MCF 10A (cell line): ENCODE measurements at regions not wholly inside any gene's neighbourhood (a gene's known extent, or its start where the extent isn't known, plus 50 kb on each side); places are given as distances from the start of the nearest gene placed in this dataset.

Experiments
- BruUV-seq: library from RNA; stranded (reverse); fragments of 400-500 nt; replicated peaks from 2 replicates; lab custom pipeline; 2021; lab: Mats Ljungman, UMichigan
- CTCF ChIA-PET: fragments of 300-600 bp; sonication (Branson Sonifier 250); formaldehyde crosslinking; extraction: SDS; loops from one replicate; lab custom pipeline; 2021; ENCODE audit warnings: antibody characterized with exemption, inconsistent platforms; lab: Yijun Ruan, JAX
- POLR2A ChIA-PET: fragments of 300-600, 350-650 bp; sonication (Branson Sonifier 250); formaldehyde crosslinking; extraction: SDS; loops from one replicate; lab custom pipeline; 2020; ENCODE audit warnings: antibody characterized with exemption, inconsistent platforms; lab: Yijun Ruan, JAX
- DNase-seq: peaks from one replicate; pipeline ENCODE4 v3.0.0-alpha.2; 2018; ENCODE audit not compliant: unreplicated experiment
- H3K27ac Mint-ChIP-seq: one replicate; pipeline ENCODE4 v1.8.0; 2022; ENCODE audit warnings: mild to moderate bottlenecking, low read depth, mixed read lengths; ENCODE audit not compliant: unreplicated experiment
- H3K27me3 Mint-ChIP-seq: one replicate; pipeline ENCODE4 v1.8.0; 2022; ENCODE audit warnings: mixed read lengths; ENCODE audit not compliant: insufficient read depth, unreplicated experiment
- H3K36me3 Mint-ChIP-seq: one replicate; pipeline ENCODE4 v1.8.0; 2022; ENCODE audit warnings: mild to moderate bottlenecking, moderate library complexity, mixed read lengths; ENCODE audit not compliant: insufficient read depth, unreplicated experiment
- H3K4me1 Mint-ChIP-seq: one replicate; pipeline ENCODE4 v1.8.0; 2022; ENCODE audit warnings: mixed read lengths; ENCODE audit not compliant: insufficient read depth, unreplicated experiment
- H3K4me3 Mint-ChIP-seq: one replicate; pipeline ENCODE4 v1.8.0; 2022; ENCODE audit warnings: mild to moderate bottlenecking, moderate library complexity, mixed read lengths; ENCODE audit not compliant: unreplicated experiment
- H3K9me3 Mint-ChIP-seq: one replicate; pipeline ENCODE4 v1.8.0; 2022; ENCODE audit warnings: mixed read lengths; ENCODE audit not compliant: unreplicated experiment
- intact Hi-C: fragments of 100-400 bp; cut with micrococcal nuclease; formaldehyde crosslinking; loops from 2 replicates; pipeline ENCODE4 v1.14.1; 2022
- TF ChIP-seq, protein P1 (sequence below): fragments of 200-600 bp; IDR thresholded peaks from one replicate; pipeline ENCODE4 v1.8.0; 2022; ENCODE audit warnings: antibody characterized with exemption, mild to moderate bottlenecking; ENCODE audit not compliant: unreplicated experiment

DNA sequence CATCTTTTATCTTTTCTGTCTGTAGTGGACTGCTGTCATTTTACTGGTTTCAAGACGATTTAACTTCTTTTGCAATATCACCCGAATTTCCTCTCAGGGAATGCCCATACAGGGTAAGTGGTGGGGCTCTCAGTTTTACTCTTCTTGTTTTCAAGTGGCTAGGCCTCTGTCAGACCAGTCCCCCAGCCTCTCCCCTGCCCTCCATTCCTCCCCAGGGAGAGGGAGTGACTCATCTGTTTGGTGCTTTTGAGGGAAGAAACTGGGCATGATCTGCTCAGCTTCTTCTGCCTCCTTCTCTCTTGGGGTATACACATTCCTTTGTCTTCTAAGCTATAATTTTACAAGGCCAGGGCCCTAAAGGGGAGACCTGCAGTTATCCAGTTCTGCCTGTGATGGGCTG lies 332.0 kb downstream of the CBLN1 start:
- H3K4me3 Mint-ChIP-seq = no peak overlapping the region
- H3K9me3 Mint-ChIP-seq = no peaks in the 10 kb centered on the region
- POLR2A ChIA-PET = no interaction called here
- CTCF ChIA-PET = interaction anchor here (0.7 kb wide), 1 partner anchor 9 kb away, joined by 3 read pairs; no protein-coding TSS in a partner anchor
- H3K4me1 Mint-ChIP-seq = peaks cover 12% of the 10 kb centered on the region
- DNase-seq = peak; percentile 38
- peak overlapping the region; percentile 30 for H3K27ac Mint-ChIP-seq
- TF ChIP-seq, protein P1, sequence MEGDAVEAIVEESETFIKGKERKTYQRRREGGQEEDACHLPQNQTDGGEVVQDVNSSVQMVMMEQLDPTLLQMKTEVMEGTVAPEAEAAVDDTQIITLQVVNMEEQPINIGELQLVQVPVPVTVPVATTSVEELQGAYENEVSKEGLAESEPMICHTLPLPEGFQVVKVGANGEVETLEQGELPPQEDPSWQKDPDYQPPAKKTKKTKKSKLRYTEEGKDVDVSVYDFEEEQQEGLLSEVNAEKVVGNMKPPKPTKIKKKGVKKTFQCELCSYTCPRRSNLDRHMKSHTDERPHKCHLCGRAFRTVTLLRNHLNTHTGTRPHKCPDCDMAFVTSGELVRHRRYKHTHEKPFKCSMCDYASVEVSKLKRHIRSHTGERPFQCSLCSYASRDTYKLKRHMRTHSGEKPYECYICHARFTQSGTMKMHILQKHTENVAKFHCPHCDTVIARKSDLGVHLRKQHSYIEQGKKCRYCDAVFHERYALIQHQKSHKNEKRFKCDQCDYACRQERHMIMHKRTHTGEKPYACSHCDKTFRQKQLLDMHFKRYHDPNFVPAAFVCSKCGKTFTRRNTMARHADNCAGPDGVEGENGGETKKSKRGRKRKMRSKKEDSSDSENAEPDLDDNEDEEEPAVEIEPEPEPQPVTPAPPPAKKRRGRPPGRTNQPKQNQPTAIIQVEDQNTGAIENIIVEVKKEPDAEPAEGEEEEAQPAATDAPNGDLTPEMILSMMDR = no peak
- H3K27me3 Mint-ChIP-seq = peaks cover 4% of the 10 kb centered on the region
- no peaks in the 10 kb centered on the region for H3K36me3 Mint-ChIP-seq
- no TSS peak for BruUV-seq
- intact Hi-C loops = no loop called here

DNA sequence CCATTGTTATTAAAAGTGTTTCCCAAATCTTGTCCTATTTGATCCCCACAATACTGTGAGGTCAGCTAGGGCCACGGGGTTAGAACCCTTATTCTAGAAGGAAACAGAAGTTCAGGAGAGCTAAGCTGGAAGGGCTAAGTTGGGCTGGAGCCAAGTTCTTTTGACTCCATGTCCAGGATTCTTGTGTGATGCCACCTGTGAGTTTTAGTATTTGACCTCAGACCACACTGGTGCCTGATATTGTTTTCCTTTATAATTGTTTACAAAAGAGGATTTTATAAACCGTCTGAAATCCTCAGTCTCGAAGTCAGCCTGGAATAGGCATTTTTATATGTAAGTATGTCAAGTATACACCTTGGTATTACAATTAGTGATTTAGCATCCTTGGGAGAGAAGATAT lies 332.7 kb downstream of the CBLN1 start:
- intact Hi-C loops = no loop called here
- H3K36me3 Mint-ChIP-seq = no peaks in the 10 kb centered on the region
- POLR2A ChIA-PET = no interaction called here
- peaks cover 12% of the 10 kb centered on the region for H3K4me1 Mint-ChIP-seq
- peaks cover 11% of the 10 kb centered on the region for H3K27me3 Mint-ChIP-seq
- DNase-seq = no peak
- no peaks in the 10 kb centered on the region for H3K9me3 Mint-ChIP-seq
- TF ChIP-seq, protein P1 = no peak
- CTCF ChIA-PET = interaction anchor here (0.6 kb wide), 1 partner anchor 56 kb away, joined by 3 read pairs; no protein-coding TSS in a partner anchor
- no TSS peak for BruUV-seq
- no peak overlapping the region for H3K4me3 Mint-ChIP-seq
- no peak overlapping the region for H3K27ac Mint-ChIP-seq

DNA sequence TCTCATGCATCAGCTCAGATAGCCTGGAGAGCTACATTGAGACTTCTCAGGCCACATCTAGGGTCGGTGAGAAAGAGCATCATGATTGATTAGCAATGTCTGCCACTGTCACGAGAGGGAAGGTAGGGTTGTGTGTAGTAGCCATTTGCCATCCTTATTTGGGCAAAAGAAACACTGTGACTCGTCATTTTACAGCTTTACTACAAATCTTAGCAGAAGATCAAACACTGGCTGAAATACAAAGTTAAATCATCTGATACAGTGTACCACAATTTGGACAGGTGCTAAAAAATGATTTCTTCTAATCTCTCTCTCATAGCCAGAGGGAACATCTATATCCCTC lies 334.3 kb downstream of the CBLN1 start:
- Mint-ChIP-seq H3K36me3 (no peaks in the 10 kb centered on the region), H3K27ac (no peak overlapping the region), H3K9me3 (no peaks in the 10 kb centered on the region), H3K4me3 (no peak overlapping the region), H3K27me3 (peaks cover 12% of the 10 kb centered on the region), H3K4me1 (peaks cover 12% of the 10 kb centered on the region)
- no peak for DNase-seq
- intact Hi-C loops = no loop called here
- ChIA-PET POLR2A (no interaction called here), CTCF (interaction anchor here (1.1 kb wide), 1 partner anchor 52 kb away, joined by 3 read pairs; no protein-coding TSS in a partner anchor)
- no TSS peak for BruUV-seq
- TF ChIP-seq, protein P1 = no peak

DNA sequence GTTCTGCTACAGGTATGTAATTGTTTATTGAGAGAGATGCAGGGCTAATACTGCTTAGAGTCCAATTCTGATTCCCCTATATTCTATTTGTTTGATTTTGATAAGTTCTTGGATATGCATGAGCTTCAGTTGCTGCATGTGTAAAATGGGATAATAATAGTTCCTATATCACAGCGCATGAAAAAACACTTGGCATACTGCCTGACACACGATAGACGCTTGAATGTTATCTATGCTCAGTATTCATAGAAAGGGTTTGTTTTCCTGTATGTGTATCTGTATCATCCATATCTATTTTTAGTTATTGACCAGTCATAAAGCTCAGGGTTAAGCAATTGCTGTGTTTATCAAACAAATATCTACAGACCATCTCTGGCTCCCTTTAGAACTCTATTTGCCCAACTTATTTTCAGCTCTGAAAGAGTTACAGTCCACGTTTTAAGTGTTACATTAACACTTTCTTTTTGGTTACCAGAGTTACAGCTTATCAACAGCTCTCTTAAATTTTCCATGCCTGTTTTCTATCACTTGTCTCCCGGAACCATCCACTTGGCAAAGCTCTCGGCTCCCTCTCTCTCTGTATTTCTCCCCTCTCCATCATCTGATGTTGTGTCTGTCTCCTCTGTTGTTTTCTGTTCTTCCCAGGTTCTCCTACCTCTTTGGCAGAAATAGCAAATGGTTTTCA lies 334.8 kb downstream of the CBLN1 start:
- POLR2A ChIA-PET = no interaction called here

More for the DNA sequence above, 334.8 kb downstream of the CBLN1 start:
- CTCF ChIA-PET = interaction anchor here (1.0 to 1.1 kb wide), 2 partner anchors 14 to 53 kb away, joined by 3 read pairs; no protein-coding TSS in a partner anchor
- peaks cover 12% of the 10 kb centered on the region for H3K27me3 Mint-ChIP-seq
- peaks cover 12% of the 10 kb centered on the region for H3K4me1 Mint-ChIP-seq
- no TSS peak for BruUV-seq
- DNase-seq = no peak
- no peaks in the 10 kb centered on the region for H3K36me3 Mint-ChIP-seq
- intact Hi-C loops = no loop called here
- TF ChIP-seq, protein P1 = no peak
- no peaks in the 10 kb centered on the region for H3K9me3 Mint-ChIP-seq
- no peak overlapping the region for H3K27ac Mint-ChIP-seq
- H3K4me3 Mint-ChIP-seq = no peak overlapping the region
